ENCODE measurements at regions not wholly inside any gene's neighbourhood (a gene's known extent, or its start where the extent isn't known, plus 50 kb on each side); places are given as distances from the start of the nearest gene placed in this dataset.

DNA sequence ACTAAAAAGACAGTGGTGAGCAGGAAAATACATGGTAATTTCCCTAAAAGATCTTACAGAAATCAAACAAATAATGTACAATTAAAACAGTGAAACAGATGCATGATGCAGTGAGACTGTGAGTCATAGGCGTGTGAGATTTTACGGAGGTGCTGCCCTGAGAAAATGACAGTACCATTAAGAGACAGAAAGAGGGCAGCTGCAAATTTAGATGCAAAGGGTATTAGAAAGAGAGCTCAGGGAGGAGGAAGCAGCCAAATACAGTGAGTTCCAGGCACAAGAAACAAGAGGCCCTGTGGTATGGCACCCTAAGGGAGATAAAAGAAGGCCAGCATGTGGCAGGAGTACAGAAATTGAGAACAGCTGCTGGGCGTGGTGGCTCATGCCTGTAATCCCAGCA is 88.5 kb upstream of the FIBIN start:
- Histone ChIP-seq H3K79me2 (ENCODE audit: insufficient read depth, low read length) (no peaks in the 10 kb centered on the region), H4K20me1 (ENCODE audit: insufficient read depth, low read length) (no peaks in the 10 kb centered on the region), H3K4me1 (ENCODE audit: insufficient read depth, low read length) (no peaks in the 10 kb centered on the region), H3K27me3 (ENCODE audit: insufficient read depth, low read length) (no peaks in the 10 kb centered on the region), H3K36me3 (ENCODE audit: insufficient read depth, low read length) (no peaks in the 10 kb centered on the region), H3K4me2 (ENCODE audit: insufficient read depth, low read length) (no peak overlapping the region), H3K27ac (ENCODE audit: low read depth, low read length) (no peak overlapping the region), H2AFZ (ENCODE audit: low read length) (peak overlapping the region; percentile 52), H3K9me3 (ENCODE audit: low read depth, low read length) (no peaks in the 10 kb centered on the region), H3K4me3 (ENCODE audit: insufficient read depth, low read length) (no peak overlapping the region)
- TF ChIP-seq, protein P1, sequence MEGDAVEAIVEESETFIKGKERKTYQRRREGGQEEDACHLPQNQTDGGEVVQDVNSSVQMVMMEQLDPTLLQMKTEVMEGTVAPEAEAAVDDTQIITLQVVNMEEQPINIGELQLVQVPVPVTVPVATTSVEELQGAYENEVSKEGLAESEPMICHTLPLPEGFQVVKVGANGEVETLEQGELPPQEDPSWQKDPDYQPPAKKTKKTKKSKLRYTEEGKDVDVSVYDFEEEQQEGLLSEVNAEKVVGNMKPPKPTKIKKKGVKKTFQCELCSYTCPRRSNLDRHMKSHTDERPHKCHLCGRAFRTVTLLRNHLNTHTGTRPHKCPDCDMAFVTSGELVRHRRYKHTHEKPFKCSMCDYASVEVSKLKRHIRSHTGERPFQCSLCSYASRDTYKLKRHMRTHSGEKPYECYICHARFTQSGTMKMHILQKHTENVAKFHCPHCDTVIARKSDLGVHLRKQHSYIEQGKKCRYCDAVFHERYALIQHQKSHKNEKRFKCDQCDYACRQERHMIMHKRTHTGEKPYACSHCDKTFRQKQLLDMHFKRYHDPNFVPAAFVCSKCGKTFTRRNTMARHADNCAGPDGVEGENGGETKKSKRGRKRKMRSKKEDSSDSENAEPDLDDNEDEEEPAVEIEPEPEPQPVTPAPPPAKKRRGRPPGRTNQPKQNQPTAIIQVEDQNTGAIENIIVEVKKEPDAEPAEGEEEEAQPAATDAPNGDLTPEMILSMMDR (IDR thresholded peaks at IDR 0.05; ENCODE audit: extremely low read depth, low read depth, low read length), result no peak
- DNase-seq (ENCODE audit: insufficient read length, low spot score, missing footprints), result peak; percentile 22

DNA sequence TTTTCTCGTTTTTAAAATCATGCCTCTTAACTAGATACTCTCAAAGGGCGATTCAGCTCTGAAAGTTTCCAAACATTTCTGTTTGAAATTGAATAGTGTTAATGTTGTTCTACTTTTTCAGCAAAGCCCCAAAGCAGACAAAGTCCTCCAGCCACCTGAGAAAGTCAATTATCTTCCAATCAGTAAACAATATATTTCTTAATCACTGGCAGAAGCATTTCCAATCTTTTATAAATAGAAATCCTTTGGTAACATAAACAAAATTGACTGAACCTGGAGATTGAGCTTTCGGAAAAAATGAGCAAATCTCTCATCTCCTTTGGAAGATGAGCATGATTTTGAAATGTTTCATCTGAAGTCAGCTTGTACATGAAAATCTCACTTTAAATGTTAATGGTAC is 84.4 kb upstream of the FIBIN start:
- Histone ChIP-seq H2AFZ (ENCODE audit: low read length) (no peak overlapping the region), H3K9me3 (ENCODE audit: low read depth, low read length) (no peaks in the 10 kb centered on the region), H4K20me1 (ENCODE audit: insufficient read depth, low read length) (no peaks in the 10 kb centered on the region), H3K4me2 (ENCODE audit: insufficient read depth, low read length) (no peak overlapping the region), H3K27me3 (ENCODE audit: insufficient read depth, low read length) (no peaks in the 10 kb centered on the region), H3K27ac (ENCODE audit: low read depth, low read length) (no peak overlapping the region), H3K36me3 (ENCODE audit: insufficient read depth, low read length) (no peaks in the 10 kb centered on the region), H3K4me3 (ENCODE audit: insufficient read depth, low read length) (no peak overlapping the region), H3K79me2 (ENCODE audit: insufficient read depth, low read length) (no peaks in the 10 kb centered on the region), H3K4me1 (ENCODE audit: insufficient read depth, low read length) (no peaks in the 10 kb centered on the region)
- no peak for DNase-seq (ENCODE audit: insufficient read length, low spot score, missing footprints)
- TF ChIP-seq, protein P1 (IDR thresholded peaks at IDR 0.05; ENCODE audit: extremely low read depth, low read depth, low read length), result no peak

DNA sequence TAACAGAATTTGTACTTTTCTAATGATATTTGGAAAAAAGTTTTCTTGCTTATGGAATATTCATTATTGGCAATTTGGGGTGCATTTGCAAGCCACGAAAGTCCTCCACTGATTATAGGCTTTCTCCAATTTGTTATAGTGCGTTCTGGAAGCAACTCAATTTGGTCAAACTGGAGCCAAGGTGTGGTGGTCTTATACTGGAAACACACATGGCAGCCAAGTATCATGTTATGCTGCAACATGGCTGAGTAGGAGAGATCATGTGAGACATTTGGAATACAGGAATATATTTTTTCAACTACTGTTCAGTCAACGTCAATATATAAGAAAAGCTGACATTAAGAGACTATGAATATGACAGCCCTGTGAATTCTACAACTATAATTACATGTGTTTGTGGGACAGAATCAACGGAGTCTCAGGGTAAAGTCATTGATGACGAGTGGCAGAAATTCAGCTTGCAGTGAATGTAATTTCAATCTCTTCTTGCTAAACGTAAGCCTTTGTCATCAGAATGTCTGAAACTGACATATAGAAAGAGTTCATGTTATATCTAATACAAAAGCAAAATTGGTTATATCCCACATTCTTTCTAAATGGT is 83.8 kb upstream of the FIBIN start:
- no peaks in the 10 kb centered on the region for H3K36me3 ChIP-seq (ENCODE audit: insufficient read depth, low read length)
- H3K4me2 ChIP-seq (ENCODE audit: insufficient read depth, low read length), result no peak overlapping the region
- H3K27me3 ChIP-seq (ENCODE audit: insufficient read depth, low read length), result no peaks in the 10 kb centered on the region
- no peaks in the 10 kb centered on the region for H3K9me3 ChIP-seq (ENCODE audit: low read depth, low read length)
- TF ChIP-seq, protein P1 (IDR thresholded peaks at IDR 0.05; ENCODE audit: extremely low read depth, low read depth, low read length), result no peak
- no peak overlapping the region for H3K27ac ChIP-seq (ENCODE audit: low read depth, low read length)
- no peaks in the 10 kb centered on the region for H3K4me1 ChIP-seq (ENCODE audit: insufficient read depth, low read length)
- DNase-seq (ENCODE audit: insufficient read length, low spot score, missing footprints), result no peak
- H3K4me3 ChIP-seq (ENCODE audit: insufficient read depth, low read length), result no peak overlapping the region
- no peaks in the 10 kb centered on the region for H4K20me1 ChIP-seq (ENCODE audit: insufficient read depth, low read length)
- no peak overlapping the region for H2AFZ ChIP-seq (ENCODE audit: low read length)
- no peaks in the 10 kb centered on the region for H3K79me2 ChIP-seq (ENCODE audit: insufficient read depth, low read length)

DNA sequence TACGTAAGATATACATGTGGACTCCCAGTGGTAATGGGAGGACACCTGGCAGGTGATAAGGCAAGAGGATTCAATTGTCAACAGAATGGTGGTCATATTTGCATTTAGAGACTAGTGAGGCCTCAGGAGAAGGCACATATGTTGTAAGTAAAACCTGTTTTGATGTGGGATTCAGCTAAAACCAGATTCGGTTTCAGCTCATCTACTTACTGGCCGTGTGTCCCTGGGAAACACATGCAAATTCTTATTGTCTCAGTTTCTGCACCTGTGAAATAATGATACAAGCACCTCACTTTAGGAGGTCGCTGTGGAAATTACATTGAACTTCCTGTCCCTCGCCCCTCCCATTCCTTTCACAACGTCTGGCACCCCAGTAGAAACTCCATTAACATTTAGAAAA is 78.9 kb upstream of the FIBIN start:
- H3K27me3 ChIP-seq (ENCODE audit: insufficient read depth, low read length), result no peaks in the 10 kb centered on the region
- no peak overlapping the region for H3K4me3 ChIP-seq (ENCODE audit: insufficient read depth, low read length)
- no peaks in the 10 kb centered on the region for H3K79me2 ChIP-seq (ENCODE audit: insufficient read depth, low read length)
- no peak overlapping the region for H2AFZ ChIP-seq (ENCODE audit: low read length)
- H3K36me3 ChIP-seq (ENCODE audit: insufficient read depth, low read length), result no peaks in the 10 kb centered on the region
- H3K27ac ChIP-seq (ENCODE audit: low read depth, low read length), result no peak overlapping the region
- DNase-seq (ENCODE audit: insufficient read length, low spot score, missing footprints), result no peak
- no peak overlapping the region for H3K4me2 ChIP-seq (ENCODE audit: insufficient read depth, low read length)
- no peaks in the 10 kb centered on the region for H3K4me1 ChIP-seq (ENCODE audit: insufficient read depth, low read length)
- no peaks in the 10 kb centered on the region for H4K20me1 ChIP-seq (ENCODE audit: insufficient read depth, low read length)
- TF ChIP-seq, protein P1 (IDR thresholded peaks at IDR 0.05; ENCODE audit: extremely low read depth, low read depth, low read length), result no peak
- no peaks in the 10 kb centered on the region for H3K9me3 ChIP-seq (ENCODE audit: low read depth, low read length)
